Pancreas (tissue), 10 donors: ENCODE measurements at regions not wholly inside any gene's neighbourhood (a gene's known extent, or its start where the extent isn't known, plus 50 kb on each side); places are given as distances from the start of the nearest gene placed in this dataset.

Experiments used
- ATAC-seq, 4 donors: fragments of 200-7000 bp; cut with Tn5 transposase; one replicate each; pipeline versions ENCODE4 v1.8.0 to v1.9.1; 2020; ENCODE audit warnings: mild to moderate bottlenecking in 4 of 4, moderate library complexity in 4 of 4
- DNase-seq, 6 donors: peaks; one replicate each; pipeline ENCODE4 v3.0.0-alpha.2; 2020
- FAIRE-seq: peaks from 2 replicates; lab custom pipeline; 2012; peaks lifted over from hg19 to GRCh38; lab: Jason Lieb, UNC
- H3K27ac ChIP-seq, 4 donors: fragments of 200-600 bp; sonication (generic); 1 replicate in 3 of 4; 2 replicates in 1 of 4; pipeline versions ENCODE4 v1.5.0 to v1.8.0; 2020
- H3K27me3 ChIP-seq, 4 donors: fragments of 200-600 bp; one replicate each; pipeline ENCODE4 v1.8.0; 2021
- H3K36me3 ChIP-seq, 3 donors: fragments of 200-600 bp; sonication (generic) in 1 of 3; one replicate each; pipeline versions ENCODE4 v1.5.0 to v1.8.0; 2020 to 2021
- H3K4me1 ChIP-seq, 3 donors: fragments of 200-600 bp; one replicate each; pipeline ENCODE4 v1.8.0; 2021
- H3K4me3 ChIP-seq, 4 donors: fragments of 200-600 bp; sonication (generic) in 2 of 4; one replicate each; pipeline versions ENCODE4 v1.5.0 to v1.8.0; 2020 to 2021
- H3K9me3 ChIP-seq, 4 donors: fragments of 200-600 bp; one replicate each; pipeline ENCODE4 v1.8.0; 2021
- CTCF ChIP-seq, 4 donors: fragments of 200-600 bp; sonication (generic) in 3 of 4; IDR thresholded peaks; one replicate each; pipeline versions ENCODE4 v1.5.0 to v1.8.0; 2021; ENCODE audit warnings: antibody characterized with exemption in 4 of 4
- WGBS, 2 donors: extraction: QIAGEN DNeasy Blood & Tissue Kit; methylation state at CpG; one replicate each; pipeline ENCODE4 v1.1.7; 2013; 5-methylcytosine and 5-hydroxymethylcytosine counted together
- intact Hi-C, 3 donors: fragments of 100-400 bp; cut with DNase I; formaldehyde crosslinking; loops; one replicate each; pipeline versions ENCODE4 v1.11.1 to v1.14.2; 2022
- donor health status: healthy with polysubstance abuse.
- donor health status: DM: no; HTN: no; CAD: no; lungs with moderate emphysema.
- donor health status: DM: no; HTN: no; CAD: no.
- donor health status: control.
- donor health status: control.
- donor health status: Bipolar disorder and iron deficiency.
- donor health status: DM: yes; HTN: yes; CAD: no.
- donor health status: DM: no; HTN: no; CAD: no.
- donor health status: DM: no; HTN: no; CAD: no.
- donor health status: DM: yes; HTN: yes; CAD: no.

- no peak overlapping the region for H3K27ac ChIP-seq
- no peak overlapping the region for H3K4me3 ChIP-seq
- no peaks in the 10 kb centered on the region for H3K4me1 ChIP-seq
- ATAC-seq (no peak), FAIRE-seq (no peak), DNase-seq (no peak)
- no peaks in the 10 kb centered on the region for H3K27me3 ChIP-seq
- TF ChIP-seq CTCF (IDR thresholded peaks at IDR 0.05), result no peak
- no peaks in the 10 kb centered on the region for H3K36me3 ChIP-seq
- H3K9me3 ChIP-seq, result no peaks in the 10 kb centered on the region
- intact Hi-C loops, result no loop called here
Observed at GRCh38 chr15:52963865-52964264, 173.7 kb upstream of the ONECUT1 start.

- WGBS, 2 donors, result 93 to 97% methylated on average over 6 of the region's 6 CpGs
- DNase-seq (no peak), FAIRE-seq (no peak), ATAC-seq (no peak)
- intact Hi-C loops, result no loop called here
- Histone ChIP-seq H3K27ac (no peak overlapping the region), H3K9me3 (no peaks in the 10 kb centered on the region), H3K27me3 (no peaks in the 10 kb centered on the region), H3K36me3 (no peaks in the 10 kb centered on the region), H3K4me3 (no peak overlapping the region), H3K4me1 (no peaks in the 10 kb centered on the region)
- TF ChIP-seq CTCF (IDR thresholded peaks at IDR 0.05), result no peak
Observed at GRCh38 chr15:52960283-52960682, 170.1 kb upstream of the ONECUT1 start.

- Histone ChIP-seq H3K9me3 (no peaks in the 10 kb centered on the region), H3K4me1 (no peaks in the 10 kb centered on the region), H3K27ac (no peak overlapping the region), H3K4me3 (no peak overlapping the region), H3K27me3 (no peaks in the 10 kb centered on the region), H3K36me3 (no peaks in the 10 kb centered on the region)
- no peak for ATAC-seq
- intact Hi-C loops, result no loop called here
- no peak for TF ChIP-seq CTCF (IDR thresholded peaks at IDR 0.05)
- no peak for DNase-seq
- FAIRE-seq, result no peak
- 80 to 87% methylated on average over 2 of the region's 2 CpGs for WGBS, 2 donors
Observed at GRCh38 chr15:52943746-52944145, 153.6 kb upstream of the ONECUT1 start.

GRCh38 chr15:52936489-52936888 lies 146.4 kb upstream of the ONECUT1 start:
- intact Hi-C loops, result no loop called here
- no peak for TF ChIP-seq CTCF (IDR thresholded peaks at IDR 0.05)
- Histone ChIP-seq H3K36me3 (no peaks in the 10 kb centered on the region), H3K4me1 (peaks cover 0 to 4% (median 0%) of the 10 kb centered on the region in 3 donors), H3K27ac (no peak overlapping the region), H3K4me3 (no peak overlapping the region), H3K27me3 (no peaks in the 10 kb centered on the region), H3K9me3 (no peaks in the 10 kb centered on the region)
- DNase-seq (no peak), FAIRE-seq (no peak), ATAC-seq (no peak)
- 93 to 97% methylated on average over 1 of the region's 1 CpG for WGBS, 2 donors

GRCh38 chr15:52925130-52925529 lies 135.0 kb upstream of the ONECUT1 start:
- H3K9me3 ChIP-seq, result no peaks in the 10 kb centered on the region
- H3K4me3 ChIP-seq, result no peak overlapping the region
- intact Hi-C loops, result no loop called here
- H3K36me3 ChIP-seq, result no peaks in the 10 kb centered on the region
- ATAC-seq, result no peak
- WGBS, 2 donors, result 39 to 53% methylated on average over 10 of the region's 10 CpGs
- no peak overlapping the region for H3K27ac ChIP-seq
- no peaks in the 10 kb centered on the region for H3K27me3 ChIP-seq
- FAIRE-seq, result no peak
- TF ChIP-seq CTCF (IDR thresholded peaks at IDR 0.05), result no peak
- H3K4me1 ChIP-seq, result peaks cover 0 to 12% (median 0%) of the 10 kb centered on the region in 3 donors
- DNase-seq, result no peak
